ENCODE measurements at regions not wholly inside any gene's neighbourhood (a gene's known extent, or its start where the extent isn't known, plus 50 kb on each side); places are given as distances from the start of the nearest gene placed in this dataset.

DNA sequence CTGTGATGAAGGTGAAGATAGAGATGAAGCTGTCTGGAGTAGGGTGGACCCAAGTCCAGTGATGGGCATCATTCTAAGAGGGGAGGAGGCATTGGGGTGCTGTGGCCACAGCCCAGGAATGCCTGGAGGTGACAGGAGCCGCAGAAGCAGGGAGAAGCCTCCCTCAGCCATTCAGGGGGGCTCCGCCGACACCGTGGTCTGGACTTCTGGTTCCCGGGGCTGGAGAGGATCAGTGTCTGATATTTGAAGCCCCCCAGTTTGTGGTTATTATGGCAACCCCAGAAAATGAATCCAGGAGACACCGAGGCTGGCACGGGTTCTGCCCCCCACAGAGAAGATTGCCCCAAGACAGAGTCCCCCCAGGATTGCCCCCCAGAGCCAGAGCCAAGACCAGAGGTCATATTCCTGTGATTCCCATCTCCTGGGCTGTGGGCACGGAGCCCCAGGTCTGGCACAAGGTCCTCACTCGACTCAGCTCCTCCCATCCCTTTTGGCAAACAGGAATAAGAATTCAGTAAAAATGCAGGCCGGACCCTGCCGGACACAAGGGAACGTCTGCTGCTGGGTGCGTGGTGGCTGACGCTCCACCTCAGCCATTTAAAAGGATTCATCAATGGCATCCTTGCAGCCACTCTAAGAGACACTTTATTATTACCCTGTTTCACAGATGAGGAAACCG is 116.6 kb downstream of the CPZ start:
- TF ChIP-seq, protein P1, sequence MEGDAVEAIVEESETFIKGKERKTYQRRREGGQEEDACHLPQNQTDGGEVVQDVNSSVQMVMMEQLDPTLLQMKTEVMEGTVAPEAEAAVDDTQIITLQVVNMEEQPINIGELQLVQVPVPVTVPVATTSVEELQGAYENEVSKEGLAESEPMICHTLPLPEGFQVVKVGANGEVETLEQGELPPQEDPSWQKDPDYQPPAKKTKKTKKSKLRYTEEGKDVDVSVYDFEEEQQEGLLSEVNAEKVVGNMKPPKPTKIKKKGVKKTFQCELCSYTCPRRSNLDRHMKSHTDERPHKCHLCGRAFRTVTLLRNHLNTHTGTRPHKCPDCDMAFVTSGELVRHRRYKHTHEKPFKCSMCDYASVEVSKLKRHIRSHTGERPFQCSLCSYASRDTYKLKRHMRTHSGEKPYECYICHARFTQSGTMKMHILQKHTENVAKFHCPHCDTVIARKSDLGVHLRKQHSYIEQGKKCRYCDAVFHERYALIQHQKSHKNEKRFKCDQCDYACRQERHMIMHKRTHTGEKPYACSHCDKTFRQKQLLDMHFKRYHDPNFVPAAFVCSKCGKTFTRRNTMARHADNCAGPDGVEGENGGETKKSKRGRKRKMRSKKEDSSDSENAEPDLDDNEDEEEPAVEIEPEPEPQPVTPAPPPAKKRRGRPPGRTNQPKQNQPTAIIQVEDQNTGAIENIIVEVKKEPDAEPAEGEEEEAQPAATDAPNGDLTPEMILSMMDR (IDR thresholded peaks at IDR 0.05): no peak
- TF ChIP-seq ZFX (IDR thresholded peaks at IDR 0.05; ENCODE audit: borderline replicate concordance): no peak
